ENCODE measurements at regions not wholly inside any gene's neighbourhood (a gene's known extent, or its start where the extent isn't known, plus 50 kb on each side); places are given as distances from the start of the nearest gene placed in this dataset.
"Not testable (repeated sequence)": the region's sequence is repeated elsewhere in the genome, so short reads cannot be mapped to it uniquely, and the experiment has no call there.

GRCh38 chr1:58836408-58836807 lies 52.6 kb upstream of the JUN start:
- no peak for DNase-seq (ENCODE audit: low read depth, low spot score)

GRCh38 chr1:58837886-58838285 lies 54.0 kb upstream of the JUN start:
- DNase-seq (ENCODE audit: low read depth, low spot score): no peak

GRCh38 chr1:58839147-58839795 lies 55.4 kb upstream of the JUN start:
- DNase-seq (ENCODE audit: low read depth, low spot score): no peak

GRCh38 chr1:58839846-58840835 lies 56.3 kb upstream of the JUN start:
- DNase-seq (ENCODE audit: low read depth, low spot score): no peak

- no peak for DNase-seq (ENCODE audit: low read depth, low spot score)
These were observed 57.6 kb upstream of the JUN start for GRCh38 chr1:58841455-58841854.

- no peak for DNase-seq (ENCODE audit: low read depth, low spot score)
These were observed 59.1 kb upstream of the JUN start for GRCh38 chr1:58842941-58843340.

- DNase-seq (ENCODE audit: low read depth, low spot score): no peak
These were observed 60.3 kb upstream of the JUN start for GRCh38 chr1:58844176-58844575.

- DNase-seq (ENCODE audit: low read depth, low spot score): no peak
These were observed 62.1 kb upstream of the JUN start for GRCh38 chr1:58845942-58846341.

GRCh38 chr1:58848818-58849411 lies 65.1 kb upstream of the JUN start:
- peak; percentile 95 for DNase-seq (ENCODE audit: low read depth, low spot score)

- no peak for DNase-seq (ENCODE audit: low read depth, low spot score)
These were observed 65.7 kb upstream of the JUN start for GRCh38 chr1:58849551-58849950.

GRCh38 chr1:58850636-58851035 lies 66.8 kb upstream of the JUN start:
- DNase-seq (ENCODE audit: low read depth, low spot score): no peak

- no peak for DNase-seq (ENCODE audit: low read depth, low spot score)
These were observed 69.1 kb upstream of the JUN start for GRCh38 chr1:58852731-58853485.

GRCh38 chr1:58854576-58854975 lies 70.7 kb upstream of the JUN start:
- no peak for DNase-seq (ENCODE audit: low read depth, low spot score)

- DNase-seq (ENCODE audit: low read depth, low spot score): peak; percentile 96
These were observed 71.7 kb upstream of the JUN start for GRCh38 chr1:58855274-58856165.

- DNase-seq (ENCODE audit: low read depth, low spot score): not testable (repeated sequence)
These were observed 72.4 kb upstream of the JUN start for GRCh38 chr1:58856281-58856680.

- no peak for DNase-seq (ENCODE audit: low read depth, low spot score)
These were observed 74.1 kb upstream of the JUN start for GRCh38 chr1:58857680-58858673.

GRCh38 chr1:58859769-58860485 lies 76.1 kb upstream of the JUN start:
- DNase-seq (ENCODE audit: low read depth, low spot score): no peak

GRCh38 chr1:58861076-58861475 lies 77.2 kb upstream of the JUN start:
- DNase-seq (ENCODE audit: low read depth, low spot score): no peak

GRCh38 chr1:58861506-58861905 lies 77.7 kb upstream of the JUN start:
- no peak for DNase-seq (ENCODE audit: low read depth, low spot score)
